MG63 (cell line): ENCODE measurements at regions not wholly inside any gene's neighbourhood (a gene's known extent, or its start where the extent isn't known, plus 50 kb on each side); places are given as distances from the start of the nearest gene placed in this dataset.
"Not testable (repeated sequence)": the region's sequence is repeated elsewhere in the genome, so short reads cannot be mapped to it uniquely, and the experiment has no call there.

Source experiments
- DNase-seq: peaks from one replicate; pipeline ENCODE4 v3.0.0-alpha.2; 2020
- H3K27me3 ChIP-seq: fragments of 250-450 bp; sonication (Bioruptor Pico); 2 replicates; pipeline ENCODE4 v1.5.1; 2020; ENCODE audit warnings: mild to moderate bottlenecking, moderate library complexity
- H3K36me3 ChIP-seq: fragments of 250-450 bp; sonication (Bioruptor Pico); 2 replicates; pipeline ENCODE4 v1.5.1; 2020; ENCODE audit warnings: mild to moderate bottlenecking, moderate library complexity
- H3K4me3 ChIP-seq: fragments of 250-450 bp; sonication (Bioruptor Pico); 2 replicates; pipeline ENCODE4 v1.5.1; 2020; ENCODE audit warnings: mild to moderate bottlenecking, moderate library complexity
- H3K9me3 ChIP-seq: fragments of 250-450 bp; sonication (Bioruptor Pico); 2 replicates; pipeline ENCODE4 v1.5.1; 2020; ENCODE audit warnings: mild to moderate bottlenecking, moderate library complexity

DNA sequence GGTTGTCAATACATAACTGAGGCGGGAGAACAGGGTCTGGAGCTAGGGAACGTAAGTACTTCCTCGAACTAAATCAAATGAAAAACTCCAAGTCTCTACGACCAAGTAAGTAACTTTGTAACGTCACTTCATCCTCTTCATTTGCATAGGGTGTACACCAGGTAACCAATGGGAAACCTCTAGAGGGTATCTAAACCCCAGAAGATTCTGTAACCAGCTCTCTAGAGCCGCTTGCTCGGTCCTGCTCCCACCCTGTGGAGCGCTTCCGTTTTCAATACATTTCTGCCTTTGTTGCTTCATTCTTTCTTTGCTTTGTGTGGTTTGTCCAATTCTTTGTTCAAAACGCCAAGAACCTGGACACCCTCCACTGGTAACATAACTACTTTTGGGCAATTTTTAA, 133.5 kb upstream of the TMEM170B start:
- Histone ChIP-seq H3K9me3 (no peaks in the 10 kb centered on the region), H3K4me3 (no peak overlapping the region), H3K27me3 (0 out of 2 replicates have a peak, but pooled peaks cover 2% of the 10 kb centered on the region), H3K36me3 (no peaks in the 10 kb centered on the region)
- no peak for DNase-seq

DNA sequence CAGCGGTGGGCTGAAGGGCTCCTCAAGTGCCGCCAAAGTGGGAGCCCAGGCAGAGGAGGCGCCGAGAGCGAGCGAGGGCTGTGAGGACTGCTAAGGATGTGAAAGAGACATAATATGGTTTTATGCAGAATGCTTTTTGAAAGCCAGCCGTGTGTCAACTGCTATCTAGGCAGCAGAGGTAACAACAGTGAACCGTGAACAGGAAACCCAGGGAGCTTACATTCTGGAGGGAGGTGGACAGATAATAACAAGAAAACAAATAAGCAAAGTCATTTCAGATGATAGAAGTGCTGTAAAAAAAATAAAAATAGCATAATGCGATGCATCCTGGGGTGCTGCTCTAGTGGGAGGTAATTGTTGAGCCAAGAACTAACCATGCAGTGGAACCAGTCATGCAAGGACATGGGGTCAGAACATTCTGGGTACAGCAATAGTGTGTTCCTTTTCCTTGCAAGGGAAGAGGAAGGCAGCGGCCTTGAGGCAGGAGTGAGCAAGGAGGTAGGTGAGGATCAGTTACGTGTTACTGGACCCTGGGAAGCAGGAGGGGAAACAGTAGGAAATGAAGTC, 134.4 kb upstream of the TMEM170B start:
- 0 out of 2 replicates have a peak, but pooled peaks cover 2% of the 10 kb centered on the region for H3K27me3 ChIP-seq

GRCh38 chr6:11402581-11402980, 135.0 kb upstream of the TMEM170B start:
- not testable (repeated sequence) for H3K9me3 ChIP-seq, H3K27me3 ChIP-seq, H3K36me3 ChIP-seq, DNase-seq, H3K4me3 ChIP-seq

More for the DNA sequence above, 134.4 kb upstream of the TMEM170B start:
- Histone ChIP-seq H3K4me3 (no peak overlapping the region), H3K36me3 (no peaks in the 10 kb centered on the region), H3K9me3 (no peaks in the 10 kb centered on the region)
- no peak for DNase-seq

DNA sequence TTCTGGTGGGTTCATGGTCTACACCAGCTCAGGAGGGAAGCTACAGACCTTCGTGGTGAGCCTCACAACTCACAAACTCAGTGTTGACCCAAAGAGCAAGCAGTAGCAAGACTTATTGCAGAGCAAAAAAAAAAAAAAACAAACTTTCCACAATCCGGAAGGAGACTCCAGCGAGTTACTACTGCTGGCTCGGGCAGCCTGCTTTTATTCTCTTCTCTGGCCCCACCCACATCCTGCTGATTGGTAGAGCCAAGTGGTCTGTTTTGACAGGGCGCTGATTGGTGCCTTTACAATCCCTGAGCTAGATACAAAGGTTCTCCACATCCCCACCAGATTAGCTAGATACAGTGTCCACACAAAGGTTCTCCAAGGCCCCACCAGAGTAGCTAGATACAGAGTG, 135.6 kb upstream of the TMEM170B start:
- not testable (repeated sequence) for H3K27me3 ChIP-seq, H3K4me3 ChIP-seq, H3K9me3 ChIP-seq, H3K36me3 ChIP-seq, DNase-seq

GRCh38 chr6:11398451-11399326, 138.9 kb upstream of the TMEM170B start:
- DNase-seq = no peak
- H3K9me3 ChIP-seq = no peaks in the 10 kb centered on the region; the same call in 1 of the 2 replicates
- H3K27me3 ChIP-seq = no peaks in the 10 kb centered on the region; the same call in 1 of the 2 replicates
- no peaks in the 10 kb centered on the region for H3K36me3 ChIP-seq
- H3K4me3 ChIP-seq = no peak overlapping the region

DNA sequence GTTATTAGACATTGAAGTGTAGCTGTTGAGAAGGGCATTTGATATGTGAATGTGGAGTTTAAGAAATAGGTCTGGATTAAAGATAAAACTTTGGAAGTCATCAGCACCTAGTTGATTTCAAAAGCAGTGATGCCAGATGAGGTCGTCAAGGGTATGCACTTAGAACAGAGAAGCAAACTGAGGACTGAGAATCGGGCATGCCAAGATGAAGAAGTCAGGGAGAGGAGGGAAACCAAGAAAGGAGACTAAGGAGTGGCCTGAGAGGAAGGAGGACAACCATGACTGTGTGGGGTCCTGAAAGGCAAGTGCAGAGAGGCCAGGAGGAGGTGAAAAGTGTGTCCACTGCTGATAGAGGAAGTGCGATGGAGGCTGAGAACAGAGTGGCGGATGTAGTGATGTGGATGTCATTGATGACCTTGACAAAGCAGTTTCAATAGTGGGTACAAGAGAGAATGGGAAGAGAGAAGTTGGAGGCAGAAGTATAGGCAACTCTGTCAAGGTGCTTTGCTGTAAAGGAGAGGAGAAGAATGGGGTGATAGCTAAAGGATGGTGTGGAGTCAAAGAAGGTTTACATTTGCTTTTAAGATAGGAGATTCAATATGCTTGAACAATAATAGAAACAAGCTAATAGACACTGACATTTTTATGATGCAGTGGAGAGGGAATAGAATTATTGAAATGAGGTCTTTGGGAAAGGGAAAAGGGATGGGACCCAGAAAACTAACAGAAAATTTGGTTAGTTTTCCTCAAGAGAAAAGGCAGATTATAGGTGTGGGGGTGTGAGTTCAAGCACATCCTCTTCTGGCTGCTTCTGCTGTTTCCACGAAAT, 139.7 kb upstream of the TMEM170B start:
- no peak overlapping the region for H3K4me3 ChIP-seq
- DNase-seq = no peak
- H3K36me3 ChIP-seq = no peaks in the 10 kb centered on the region
- no peaks in the 10 kb centered on the region; the same call in 1 of the 2 replicates for H3K9me3 ChIP-seq
- no peaks in the 10 kb centered on the region; the same call in 1 of the 2 replicates for H3K27me3 ChIP-seq

- Histone ChIP-seq H3K4me3 (no peak overlapping the region), H3K36me3 (no peaks in the 10 kb centered on the region), H3K9me3 (no peaks in the 10 kb centered on the region; the same call in 1 of the 2 replicates), H3K27me3 (no peaks in the 10 kb centered on the region; the same call in 1 of the 2 replicates)
- DNase-seq = no peak
Measured at GRCh38 chr6:11396860-11397259, 140.7 kb upstream of the TMEM170B start.

GRCh38 chr6:11393713-11394627, 143.6 kb upstream of the TMEM170B start:
- no peak overlapping the region for H3K4me3 ChIP-seq
- DNase-seq = no peak
- H3K36me3 ChIP-seq = no peaks in the 10 kb centered on the region
- H3K9me3 ChIP-seq = no peaks in the 10 kb centered on the region; the same call in 1 of the 2 replicates
- H3K27me3 ChIP-seq = no peaks in the 10 kb centered on the region; the same call in 1 of the 2 replicates

- Histone ChIP-seq H3K27me3 (no peaks in the 10 kb centered on the region; the same call in 1 of the 2 replicates), H3K36me3 (no peaks in the 10 kb centered on the region), H3K9me3 (no peaks in the 10 kb centered on the region; the same call in 1 of the 2 replicates), H3K4me3 (no peak overlapping the region)
- no peak for DNase-seq
Measured at GRCh38 chr6:11392778-11393507, 144.6 kb upstream of the TMEM170B start.

DNA sequence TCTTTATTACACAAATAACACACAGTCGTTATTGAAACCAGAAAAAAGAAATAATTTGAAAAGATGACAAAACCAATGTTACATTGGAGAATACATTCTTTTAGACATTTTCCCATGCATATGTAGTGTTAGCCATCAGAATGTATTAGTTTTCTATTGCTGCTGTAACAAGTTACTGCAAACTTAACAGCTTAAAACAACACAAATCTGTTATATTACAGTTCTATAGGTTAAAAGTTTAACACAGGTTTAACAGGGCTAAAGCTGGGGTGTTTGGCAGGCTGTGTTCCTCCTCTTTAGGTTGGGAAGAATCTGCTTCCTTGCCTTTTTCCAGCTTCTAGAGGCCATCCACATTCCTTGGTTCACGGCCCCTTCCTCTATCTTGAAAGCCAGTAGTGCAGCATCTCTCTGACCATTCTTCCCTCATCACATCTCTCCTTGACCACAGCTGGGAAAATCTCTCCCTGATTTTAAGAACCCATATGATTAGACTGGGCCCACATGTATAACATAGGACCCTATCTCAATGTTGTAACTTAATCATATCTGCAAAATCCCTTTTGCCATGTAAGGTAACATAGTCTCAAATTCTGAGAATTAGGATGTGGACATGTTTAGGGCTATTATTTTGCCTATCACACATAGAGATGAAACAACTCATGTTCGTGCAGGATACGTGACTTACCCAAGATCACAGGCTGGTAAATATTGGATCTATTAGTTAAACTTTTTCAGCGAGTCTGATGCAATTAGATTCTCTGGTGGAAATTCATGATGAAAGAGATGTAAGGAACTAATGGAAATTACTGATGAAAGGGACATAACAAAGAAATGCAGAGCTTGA, 145.4 kb upstream of the TMEM170B start:
- Histone ChIP-seq H3K27me3 (no peaks in the 10 kb centered on the region), H3K9me3 (no peaks in the 10 kb centered on the region; the same call in 1 of the 2 replicates)
- no peak for DNase-seq

GRCh38 chr6:11389977-11390376, 147.6 kb upstream of the TMEM170B start:
- no peak for DNase-seq
- H3K27me3 ChIP-seq = no peaks in the 10 kb centered on the region
- no peaks in the 10 kb centered on the region for H3K36me3 ChIP-seq
- H3K4me3 ChIP-seq = no peak overlapping the region
- H3K9me3 ChIP-seq = no peaks in the 10 kb centered on the region

More for the DNA sequence above, 145.4 kb upstream of the TMEM170B start:
- no peak overlapping the region for H3K4me3 ChIP-seq
- no peaks in the 10 kb centered on the region for H3K36me3 ChIP-seq

DNA sequence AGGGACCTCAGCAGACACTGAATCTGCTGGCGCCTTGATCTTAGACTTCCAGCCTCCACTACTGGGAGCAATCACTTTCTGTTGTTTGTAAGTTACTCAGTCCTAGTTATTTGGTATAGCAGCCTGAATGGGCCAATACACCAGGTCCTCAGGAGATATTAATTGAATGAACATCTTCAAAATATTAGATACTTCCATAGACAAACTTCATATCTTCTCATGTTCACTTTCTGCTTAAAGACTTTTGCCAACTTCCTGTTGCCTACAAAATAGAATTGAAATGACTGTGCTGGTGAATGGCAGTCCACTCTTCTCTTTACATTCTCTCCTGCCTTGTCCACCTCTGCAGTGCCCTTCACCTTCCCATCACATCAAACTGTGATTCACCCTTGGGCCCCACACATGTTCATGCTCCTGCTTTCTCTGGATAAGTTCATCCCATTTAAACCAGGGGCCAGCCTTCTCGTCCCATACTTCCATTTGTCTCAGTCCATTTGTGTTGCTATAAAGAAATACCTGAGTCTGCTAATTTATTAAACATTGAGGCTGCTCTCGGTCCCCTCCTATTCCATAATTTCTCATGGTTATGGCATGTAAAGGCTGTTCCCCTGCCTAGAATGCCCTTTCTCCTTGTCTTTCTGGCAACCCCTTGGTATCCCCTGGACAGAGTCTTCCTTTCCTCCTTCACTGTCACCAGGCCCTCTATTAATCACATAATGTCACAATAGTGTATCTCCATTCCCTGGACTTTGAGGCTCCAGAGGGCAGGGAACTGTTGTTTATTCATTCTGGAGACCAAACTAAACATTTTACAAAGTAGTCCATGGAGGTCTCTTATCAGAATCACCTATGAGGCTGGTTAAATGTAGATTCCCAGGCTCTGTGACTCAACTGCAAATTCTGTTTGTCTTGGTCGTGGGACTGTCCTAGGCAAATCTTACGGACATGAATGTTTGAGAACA, 148.3 kb upstream of the TMEM170B start:
- H3K9me3 ChIP-seq = no peaks in the 10 kb centered on the region
- no peaks in the 10 kb centered on the region for H3K27me3 ChIP-seq
- no peak for DNase-seq
- H3K36me3 ChIP-seq = no peaks in the 10 kb centered on the region
- no peak overlapping the region for H3K4me3 ChIP-seq

DNA sequence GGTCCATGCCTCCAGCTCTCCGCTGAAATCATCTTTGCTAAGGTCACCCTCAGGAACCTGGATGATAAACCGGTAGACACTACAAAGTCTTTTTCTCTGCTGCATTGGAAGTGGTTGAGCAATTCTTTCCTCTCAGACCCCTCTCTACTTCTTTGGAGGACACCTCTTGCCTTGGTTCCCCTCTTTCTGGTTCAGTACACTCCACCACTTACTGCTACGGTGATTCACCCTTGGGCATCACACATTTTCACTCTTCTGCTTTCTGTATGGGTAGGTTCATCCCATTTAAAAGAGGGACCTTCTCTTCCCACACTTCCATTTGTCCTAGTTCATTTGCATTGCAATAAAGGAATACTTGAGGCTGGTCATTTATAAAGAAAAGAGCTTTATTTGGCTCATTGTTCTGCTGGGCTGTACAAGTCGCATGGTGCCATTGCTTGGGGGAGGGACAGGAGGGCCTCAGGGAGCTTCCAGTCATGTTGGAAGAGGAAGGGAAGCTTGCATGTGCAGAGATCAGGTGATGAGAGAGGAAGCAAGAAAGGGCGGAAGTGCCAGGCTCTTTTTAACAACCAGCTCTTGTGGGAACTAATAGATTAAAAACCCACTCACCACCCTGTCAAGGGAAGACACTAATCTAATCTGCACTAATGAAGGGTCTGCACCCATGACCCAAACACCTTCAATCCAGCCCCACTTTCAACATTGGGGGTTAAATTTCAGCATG, 149.7 kb upstream of the TMEM170B start:
- no peak overlapping the region for H3K4me3 ChIP-seq
- no peaks in the 10 kb centered on the region for H3K9me3 ChIP-seq
- no peak for DNase-seq
- H3K27me3 ChIP-seq = no peaks in the 10 kb centered on the region
- H3K36me3 ChIP-seq = no peaks in the 10 kb centered on the region
